ENCODE measurements at regions not wholly inside any gene's neighbourhood (a gene's known extent, or its start where the extent isn't known, plus 50 kb on each side); places are given as distances from the start of the nearest gene placed in this dataset.
"Not testable (repeated sequence)": the region's sequence is repeated elsewhere in the genome, so short reads cannot be mapped to it uniquely, and the experiment has no call there.

DNA sequence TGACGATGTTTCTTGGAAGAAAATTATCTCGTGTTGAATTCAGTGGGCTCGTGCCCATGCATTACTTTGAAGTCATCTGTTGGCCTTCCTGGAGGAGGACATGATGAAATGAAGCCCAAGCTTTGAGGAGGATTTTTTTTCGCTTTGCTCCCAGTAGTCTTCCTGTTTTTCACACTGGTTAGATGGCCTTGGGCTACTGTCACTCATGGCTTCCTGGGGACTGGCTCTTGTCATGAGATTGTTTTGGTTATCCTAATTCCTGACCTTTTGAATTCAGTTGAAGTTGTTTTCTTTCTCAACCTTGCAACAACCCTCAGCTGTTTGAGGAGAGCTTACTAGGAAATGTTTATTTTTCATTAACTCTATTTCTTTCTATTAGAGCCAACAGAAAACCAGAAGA is 430.7 kb downstream of the HS3ST3B1 start:
- TF ChIP-seq, protein P1, sequence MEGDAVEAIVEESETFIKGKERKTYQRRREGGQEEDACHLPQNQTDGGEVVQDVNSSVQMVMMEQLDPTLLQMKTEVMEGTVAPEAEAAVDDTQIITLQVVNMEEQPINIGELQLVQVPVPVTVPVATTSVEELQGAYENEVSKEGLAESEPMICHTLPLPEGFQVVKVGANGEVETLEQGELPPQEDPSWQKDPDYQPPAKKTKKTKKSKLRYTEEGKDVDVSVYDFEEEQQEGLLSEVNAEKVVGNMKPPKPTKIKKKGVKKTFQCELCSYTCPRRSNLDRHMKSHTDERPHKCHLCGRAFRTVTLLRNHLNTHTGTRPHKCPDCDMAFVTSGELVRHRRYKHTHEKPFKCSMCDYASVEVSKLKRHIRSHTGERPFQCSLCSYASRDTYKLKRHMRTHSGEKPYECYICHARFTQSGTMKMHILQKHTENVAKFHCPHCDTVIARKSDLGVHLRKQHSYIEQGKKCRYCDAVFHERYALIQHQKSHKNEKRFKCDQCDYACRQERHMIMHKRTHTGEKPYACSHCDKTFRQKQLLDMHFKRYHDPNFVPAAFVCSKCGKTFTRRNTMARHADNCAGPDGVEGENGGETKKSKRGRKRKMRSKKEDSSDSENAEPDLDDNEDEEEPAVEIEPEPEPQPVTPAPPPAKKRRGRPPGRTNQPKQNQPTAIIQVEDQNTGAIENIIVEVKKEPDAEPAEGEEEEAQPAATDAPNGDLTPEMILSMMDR (IDR thresholded peaks at IDR 0.05) = no peak
- TF ChIP-seq POLR2A (IDR thresholded peaks at IDR 0.05) = no peak
- intact Hi-C loops (cut with DNase I; ENCODE audit: low total_unique reads) = no loop called here
- no peak overlapping the region for H3K4me3 ChIP-seq

DNA sequence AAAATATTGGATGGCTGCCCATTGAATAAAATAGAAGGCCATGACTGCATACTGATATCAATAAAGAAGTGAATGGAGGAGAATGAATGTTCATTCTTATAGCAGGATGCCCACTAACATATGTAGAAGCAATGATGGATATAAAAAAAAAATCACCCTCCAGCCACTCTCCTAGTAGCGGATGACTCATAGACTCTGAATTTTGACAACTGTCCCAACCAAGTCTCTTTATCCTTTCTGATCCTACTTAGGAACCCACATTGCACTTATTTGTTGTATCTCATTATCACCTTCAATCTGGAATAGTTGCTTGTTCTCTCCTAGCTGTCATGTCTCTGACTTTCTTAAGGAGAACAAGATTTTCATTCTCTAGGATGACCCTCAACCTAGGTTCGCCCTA is 429.9 kb downstream of the HS3ST3B1 start:
- no peak for DNase-seq
- H3K4me3 ChIP-seq = no peak overlapping the region
- no peaks in the 10 kb centered on the region for H3K9me3 ChIP-seq
- intact Hi-C loops (cut with DNase I; ENCODE audit: low total_unique reads) = no loop called here
- H3K4me1 ChIP-seq = no peaks in the 10 kb centered on the region
- H3K27me3 ChIP-seq = no peaks in the 10 kb centered on the region
- TF ChIP-seq POLR2A (IDR thresholded peaks at IDR 0.05) = no peak
- TF ChIP-seq, protein P1 (IDR thresholded peaks at IDR 0.05) = no peak
- H3K36me3 ChIP-seq = no peaks in the 10 kb centered on the region
- no peak overlapping the region for H3K27ac ChIP-seq

More for the DNA sequence above, 430.7 kb downstream of the HS3ST3B1 start:
- no peaks in the 10 kb centered on the region for H3K4me1 ChIP-seq
- H3K27ac ChIP-seq = no peak overlapping the region
- no peaks in the 10 kb centered on the region for H3K36me3 ChIP-seq
- no peaks in the 10 kb centered on the region for H3K9me3 ChIP-seq
- no peaks in the 10 kb centered on the region for H3K27me3 ChIP-seq
- no peak for DNase-seq

DNA sequence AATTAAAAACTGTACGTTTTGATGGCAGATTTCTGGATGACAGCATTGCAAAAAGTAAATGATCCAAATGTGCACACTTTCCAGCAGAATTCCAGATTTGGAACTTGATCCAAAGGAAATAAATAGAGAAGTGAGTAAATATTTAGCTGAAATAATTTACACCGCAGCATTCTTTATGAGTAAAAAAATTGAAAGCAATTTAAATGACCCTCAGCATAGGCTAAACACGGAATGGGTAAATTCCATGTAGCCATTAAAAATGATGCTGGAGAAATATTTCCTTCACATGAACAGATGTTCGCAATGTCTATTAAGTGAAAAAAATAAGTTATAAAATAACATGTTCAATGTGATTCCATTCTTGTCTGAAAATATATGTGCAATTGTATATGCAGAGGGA is 424.8 kb downstream of the HS3ST3B1 start:
- TF ChIP-seq POLR2A (IDR thresholded peaks at IDR 0.05) = no peak
- TF ChIP-seq, protein P1 (IDR thresholded peaks at IDR 0.05) = no peak
- Histone ChIP-seq H3K4me3 (no peak overlapping the region), H3K36me3 (no peaks in the 10 kb centered on the region), H3K27ac (no peak overlapping the region), H3K4me1 (no peaks in the 10 kb centered on the region), H3K27me3 (no peaks in the 10 kb centered on the region), H3K9me3 (no peaks in the 10 kb centered on the region)
- no peak for DNase-seq
- intact Hi-C loops (cut with DNase I; ENCODE audit: low total_unique reads) = no loop called here

DNA sequence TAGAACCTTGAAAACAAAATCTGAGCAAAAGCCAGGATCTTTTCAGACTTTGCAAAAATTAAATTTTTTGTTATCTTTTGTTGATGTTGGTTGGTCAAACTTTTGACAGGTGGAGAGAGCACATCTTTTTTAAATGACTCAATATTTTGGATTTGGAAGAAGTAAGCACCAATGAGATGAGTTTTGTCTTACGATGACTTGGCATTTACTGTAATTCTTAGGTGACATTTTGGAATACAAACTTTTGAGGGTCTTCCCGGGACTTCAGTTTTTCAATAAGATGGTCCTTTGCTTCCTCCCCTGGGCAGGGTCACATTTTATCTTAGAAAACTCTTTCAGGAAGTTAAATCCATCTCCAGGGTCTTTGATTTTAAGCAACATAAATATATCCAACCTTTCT is 423.9 kb downstream of the HS3ST3B1 start:
- DNase-seq = no peak
- Histone ChIP-seq H3K36me3 (no peaks in the 10 kb centered on the region), H3K4me3 (no peak overlapping the region), H3K27ac (no peak overlapping the region), H3K4me1 (no peaks in the 10 kb centered on the region), H3K9me3 (no peaks in the 10 kb centered on the region), H3K27me3 (no peaks in the 10 kb centered on the region)
- intact Hi-C loops (cut with DNase I; ENCODE audit: low total_unique reads) = no loop called here
- no peak for TF ChIP-seq POLR2A (IDR thresholded peaks at IDR 0.05)
- TF ChIP-seq, protein P1 (IDR thresholded peaks at IDR 0.05) = no peak

DNA sequence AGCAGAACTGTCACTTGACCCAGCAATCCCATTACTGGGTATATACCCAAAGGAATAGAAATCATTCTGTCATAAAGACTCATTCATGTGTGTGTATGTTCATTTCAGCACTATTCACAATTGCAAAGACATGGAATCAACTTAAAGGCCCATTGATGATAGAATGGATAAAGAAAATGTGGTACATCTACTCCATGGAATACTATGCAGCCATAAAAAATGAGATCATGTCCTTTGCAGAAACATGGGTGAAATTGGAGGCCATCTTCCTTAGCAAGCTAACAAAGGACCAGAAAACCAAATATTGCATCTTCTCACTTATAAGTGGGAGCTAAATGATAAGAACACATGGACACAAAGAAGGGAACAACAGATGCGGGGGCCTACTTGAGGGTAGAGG is 422.5 kb downstream of the HS3ST3B1 start:
- intact Hi-C loops (cut with DNase I; ENCODE audit: low total_unique reads); H3K27ac ChIP-seq: not testable (repeated sequence)

DNA sequence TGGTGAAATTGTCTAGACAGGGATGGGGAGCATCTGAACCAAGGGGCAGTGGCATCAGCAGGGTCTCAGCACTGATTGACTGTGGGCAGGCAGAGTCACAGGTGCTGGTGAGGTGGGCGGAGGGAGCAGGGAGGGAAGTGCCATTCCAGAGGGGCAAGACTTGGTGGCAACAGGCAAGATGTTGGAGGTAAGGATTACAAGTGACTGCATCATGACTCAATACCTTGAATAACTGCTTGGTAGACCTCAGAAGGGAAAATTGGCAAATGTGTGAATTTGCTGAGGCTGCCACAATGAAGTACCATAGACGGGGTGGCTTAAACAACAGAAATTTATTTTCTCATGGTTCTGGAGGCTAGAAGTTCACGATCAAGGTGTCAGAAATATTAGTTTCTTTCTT is 419.1 kb downstream of the HS3ST3B1 start:
- no peak for DNase-seq
- H3K27ac ChIP-seq = no peak overlapping the region
- no peaks in the 10 kb centered on the region for H3K4me1 ChIP-seq
- intact Hi-C loops (cut with DNase I; ENCODE audit: low total_unique reads) = no loop called here
- H3K9me3 ChIP-seq = no peaks in the 10 kb centered on the region
- no peak overlapping the region for H3K4me3 ChIP-seq
- H3K36me3 ChIP-seq = no peaks in the 10 kb centered on the region
- no peaks in the 10 kb centered on the region for H3K27me3 ChIP-seq
- no peak for TF ChIP-seq POLR2A (IDR thresholded peaks at IDR 0.05)
- TF ChIP-seq, protein P1 (IDR thresholded peaks at IDR 0.05) = no peak

More for the DNA sequence above, 422.5 kb downstream of the HS3ST3B1 start:
- not testable (repeated sequence) for H3K36me3 ChIP-seq, DNase-seq, H3K4me3 ChIP-seq, H3K27me3 ChIP-seq, H3K4me1 ChIP-seq, H3K9me3 ChIP-seq

Measured in uterus (tissue), 3 donors.